GM12878 (cell line): ENCODE measurements at regions not wholly inside any gene's neighbourhood (a gene's known extent, or its start where the extent isn't known, plus 50 kb on each side); places are given as distances from the start of the nearest gene placed in this dataset.

ENCODE experiments used
- BCLAF1 ChIP-seq: fragments of 450-650 bp; IDR thresholded peaks from 2 replicates; pipeline ENCODE4 v1.6.1; 2017; ENCODE audit warnings: antibody characterized with exemption, mild to moderate bottlenecking, moderate library complexity
- CBX5 ChIP-seq: sonication (generic); IDR thresholded peaks from 2 replicates; pipeline ENCODE4 v1.6.1; 2016; ENCODE audit warnings: low read depth, moderate library complexity, mild to moderate bottlenecking, inconsistent platforms
- CTCF ChIP-seq, 3 experiments: IDR thresholded peaks in 2 of 3; conservative IDR thresholded peaks in 1 of 3; 2 replicates each; pipeline ENCODE4 v1.5.1; 2011; ENCODE audit warnings: low read depth in 3 of 3, low read length in 3 of 3, mild to moderate bottlenecking in 3 of 3, control low read depth in 2 of 3, moderate library complexity in 2 of 3, inconsistent platforms in 1 of 3, mixed read lengths in 1 of 3; ENCODE audit not compliant: control insufficient read depth in 2 of 3, insufficient read depth in 1 of 3; ENCODE audit errors: extremely low read depth in 1 of 3
- EZH2 ChIP-seq: IDR thresholded peaks from 2 replicates; pipeline ENCODE4 v1.6.1; 2012; ENCODE audit warnings: low read depth, mild to moderate bottlenecking, control low read depth, inconsistent platforms, low read length, borderline replicate concordance; ENCODE audit not compliant: control insufficient read depth
- GABPA ChIP-seq: IDR thresholded peaks from 2 replicates; pipeline ENCODE4 v1.6.1; 2014; ENCODE audit warnings: antibody characterized with exemption, low read depth, mild to moderate bottlenecking, inconsistent platforms
- MAX ChIP-seq: IDR thresholded peaks from 2 replicates; pipeline ENCODE4 v1.6.1; 2012; ENCODE audit warnings: low read depth, low read length, improper control_type of control experiment
- POLR2A ChIP-seq: IDR thresholded peaks from 2 replicates; pipeline ENCODE4 v1.6.1; 2011; ENCODE audit warnings: low read depth, mild to moderate bottlenecking, low read length
- POLR2AphosphoS5 ChIP-seq: IDR thresholded peaks from 2 replicates; pipeline ENCODE4 v1.6.1; 2011; ENCODE audit warnings: mild to moderate bottlenecking, low read length, inconsistent platforms
- RAD21 ChIP-seq: IDR thresholded peaks from 2 replicates; pipeline ENCODE4 v1.6.1; 2011; ENCODE audit warnings: mild to moderate bottlenecking, low read depth, low read length, moderate library complexity; ENCODE audit not compliant: insufficient read depth
- SP1 ChIP-seq: IDR thresholded peaks from one replicate; pipeline ENCODE4 v1.6.1; 2011; ENCODE audit warnings: low read depth, low read length
- STAT3 ChIP-seq: IDR thresholded peaks from 2 replicates; pipeline ENCODE4 v1.6.1; 2011; ENCODE audit warnings: low read depth, low read length, improper control_type of control experiment
- TCF7 ChIP-seq: IDR thresholded peaks from 2 replicates; pipeline ENCODE4 v1.6.1; 2014; ENCODE audit warnings: antibody characterized with exemption, borderline replicate concordance
- USF2 ChIP-seq: IDR thresholded peaks from 2 replicates; pipeline ENCODE4 v1.6.1; 2011; ENCODE audit warnings: low read depth, low read length, improper control_type of control experiment, borderline replicate concordance
- ZSCAN29 ChIP-seq: fragments of 450-650 bp; IDR thresholded peaks from 2 replicates; pipeline ENCODE4 v1.6.1; 2017; ENCODE audit warnings: mild to moderate bottlenecking, moderate library complexity

GRCh38 chr6:145347216-145347615 lies 388.1 kb downstream of the EPM2A start:
- TF ChIP-seq TCF7 (no peak), EZH2 (no peak), CTCF (IDR thresholded peaks at IDR 0.05 in 2 of 3, conservative IDR thresholded peaks at IDR 0.05 in 1 of 3; ENCODE audit: control insufficient read depth in 2 of 3, extremely low read depth in 1 of 3, insufficient read depth in 1 of 3, low read depth in 3 of 3, low read length in 3 of 3) (no peak), POLR2AphosphoS5 (no peak), GABPA (no peak), POLR2A (no peak), USF2 (no peak), MAX (no peak), STAT3 (no peak), CBX5 (no peak), SP1 (no peak), BCLAF1 (no peak), RAD21 (no peak), ZSCAN29 (no peak)
